NOMO-1 treated with dmso at 0.1 percent for 144 hours (cell line): ENCODE measurements at regions not wholly inside any gene's neighbourhood (a gene's known extent, or its start where the extent isn't known, plus 50 kb on each side); places are given as distances from the start of the nearest gene placed in this dataset.
"Not testable (repeated sequence)": the region's sequence is repeated elsewhere in the genome, so short reads cannot be mapped to it uniquely, and the experiment has no call there.

Source experiments
- DNase-seq: peaks from one replicate; lab custom pipeline; 2025; ENCODE audit not compliant: unreplicated experiment; lab: John Stamatoyannopoulos, UW

DNA sequence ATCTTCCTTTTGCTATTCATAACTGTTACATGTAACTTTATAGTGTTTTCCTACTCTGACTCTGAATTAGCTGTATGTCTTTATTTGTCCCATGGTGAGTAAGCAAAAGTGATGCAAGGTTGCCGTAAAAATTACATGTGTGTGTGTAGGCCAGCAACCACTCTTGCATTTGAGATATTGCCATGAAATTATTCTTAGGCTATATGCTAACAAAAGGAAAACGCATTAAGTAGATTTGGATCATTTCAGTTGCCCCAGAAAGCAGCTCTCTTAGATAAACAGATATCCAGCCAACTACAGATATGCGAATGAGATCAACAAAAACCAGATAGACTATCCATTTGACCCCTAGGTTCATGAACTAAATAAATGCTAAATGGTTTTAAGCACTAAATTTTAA lies 73.6 kb downstream of the CYLC2 start:
- DNase-seq: no peak

DNA sequence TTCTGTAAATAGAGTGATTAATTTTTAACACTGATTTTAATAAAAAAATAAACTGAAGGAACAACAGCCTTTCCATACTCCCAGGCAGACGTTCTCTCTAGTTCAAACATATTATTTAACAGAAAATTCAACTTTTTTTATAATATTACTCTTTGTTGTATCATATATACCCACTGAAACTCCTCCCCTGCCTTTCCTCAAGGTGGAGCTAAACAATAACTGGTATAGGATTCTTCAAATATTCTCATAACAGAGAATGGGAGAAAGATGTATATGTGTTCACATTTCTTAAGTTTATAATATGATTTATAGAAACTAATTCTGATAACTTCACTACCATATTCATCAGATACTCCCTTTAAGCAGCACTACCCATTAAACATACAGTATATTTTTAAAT lies 83.4 kb downstream of the CYLC2 start:
- DNase-seq: no peak

DNA sequence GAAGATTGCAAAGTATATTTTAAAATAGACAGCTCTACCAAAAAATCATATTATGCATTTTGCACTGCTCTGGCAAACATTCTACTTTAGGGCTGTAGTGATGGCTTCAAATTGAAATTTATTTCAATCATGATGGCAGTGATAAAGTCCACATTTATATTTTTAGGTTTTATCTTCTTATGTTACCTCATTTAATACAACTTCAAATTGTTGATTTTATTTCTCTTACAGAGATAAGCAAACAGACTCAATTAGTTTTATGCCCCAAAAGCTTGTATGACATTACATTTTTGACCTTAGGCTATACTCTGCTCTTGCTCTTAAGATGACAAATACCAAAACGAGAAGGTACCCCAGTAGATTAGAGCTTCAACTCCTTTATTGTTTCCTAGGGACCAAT lies 87.4 kb downstream of the CYLC2 start:
- no peak for DNase-seq

DNA sequence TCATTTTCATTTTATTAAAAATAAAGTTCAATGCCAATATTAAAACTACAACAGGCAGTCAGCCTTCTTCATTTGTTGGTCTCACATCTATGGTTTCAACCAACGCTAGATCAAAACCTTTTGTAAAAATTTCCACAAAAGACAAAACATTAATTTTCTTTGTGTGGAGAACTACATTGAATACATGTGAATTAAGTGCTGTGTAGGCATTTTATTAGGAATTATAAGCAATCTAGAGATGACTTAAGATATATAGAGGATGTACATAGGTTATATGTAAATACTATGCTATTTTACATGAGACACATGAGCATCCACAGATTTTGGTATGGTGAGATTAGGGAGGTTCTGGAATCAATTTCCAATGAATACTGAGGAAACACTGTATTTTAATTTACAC lies 94.2 kb downstream of the CYLC2 start:
- DNase-seq: no peak

DNA sequence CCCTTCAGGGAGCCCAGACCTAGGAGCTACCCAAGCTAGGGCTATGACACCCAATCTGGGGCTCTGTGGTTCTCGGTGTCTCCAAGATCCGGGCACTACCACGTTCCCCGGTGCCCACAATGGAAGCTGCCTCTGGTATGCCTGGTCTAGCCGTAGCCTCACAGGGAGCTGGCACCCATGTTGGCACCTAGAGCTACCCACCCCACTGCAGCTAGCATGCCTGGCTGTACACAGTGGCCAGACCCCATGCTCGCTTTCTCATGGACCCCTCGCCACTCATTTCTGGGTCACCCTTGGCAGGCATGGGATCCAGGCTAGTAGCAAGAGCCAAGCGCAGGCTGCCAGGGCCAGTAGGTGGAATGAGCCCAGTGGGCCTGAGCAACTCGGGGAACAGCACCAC lies 109.0 kb downstream of the CYLC2 start:
- DNase-seq: no peak

DNA sequence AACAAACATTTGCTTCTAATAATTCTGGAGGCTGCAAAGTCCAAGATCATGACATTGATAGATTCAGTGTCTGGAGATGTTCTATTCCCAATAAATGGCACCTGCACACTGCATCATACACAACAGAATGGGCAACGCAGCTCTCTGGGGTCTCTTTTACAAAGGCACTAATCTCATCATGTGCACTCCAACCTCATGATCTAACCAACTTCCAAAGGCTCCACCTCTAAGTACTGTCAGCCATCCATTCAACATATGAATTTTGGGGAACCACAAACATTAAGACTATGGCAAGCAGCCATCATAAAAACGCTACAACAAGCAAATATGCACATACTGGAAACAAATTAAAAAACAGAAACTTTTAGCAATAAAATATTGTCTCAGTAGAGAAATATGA lies 121.1 kb downstream of the CYLC2 start:
- DNase-seq: no peak

DNA sequence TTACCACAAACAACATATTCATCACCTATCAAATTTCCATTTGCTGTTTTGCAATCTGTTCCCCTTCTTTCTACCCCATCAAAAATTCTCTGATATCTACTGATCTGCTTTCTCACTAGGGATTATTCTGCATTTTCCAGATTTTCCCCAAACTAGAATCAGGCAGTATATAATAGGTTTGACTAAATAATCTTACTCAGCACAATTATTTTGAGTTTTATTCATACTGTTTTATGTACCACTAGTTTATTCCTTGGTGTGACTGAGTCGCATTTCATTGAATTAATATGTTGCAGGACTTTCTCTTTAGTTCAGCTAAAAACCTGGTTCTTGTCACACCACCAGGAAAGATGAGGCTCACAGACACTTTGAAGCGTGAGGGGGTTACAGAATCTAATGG lies 131.4 kb downstream of the CYLC2 start:
- no peak for DNase-seq

DNA sequence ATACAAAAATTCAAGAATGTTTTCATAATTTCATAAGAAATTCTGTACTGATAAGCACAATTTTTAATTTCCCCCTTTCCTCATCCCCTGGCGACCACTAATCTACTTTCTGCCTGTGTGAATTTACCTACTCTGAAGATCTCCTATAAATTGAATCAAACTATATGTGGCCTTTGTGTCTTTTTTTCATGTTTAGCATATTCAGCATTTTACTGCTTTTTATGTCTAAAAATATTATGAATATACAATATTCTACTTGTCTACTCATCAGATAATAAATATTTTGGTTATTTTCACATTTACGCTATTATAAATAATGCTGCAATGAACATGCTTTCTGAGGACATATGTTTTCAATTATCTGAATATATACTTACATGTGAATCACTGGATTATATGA lies 144.8 kb downstream of the CYLC2 start:
- no peak for DNase-seq

DNA sequence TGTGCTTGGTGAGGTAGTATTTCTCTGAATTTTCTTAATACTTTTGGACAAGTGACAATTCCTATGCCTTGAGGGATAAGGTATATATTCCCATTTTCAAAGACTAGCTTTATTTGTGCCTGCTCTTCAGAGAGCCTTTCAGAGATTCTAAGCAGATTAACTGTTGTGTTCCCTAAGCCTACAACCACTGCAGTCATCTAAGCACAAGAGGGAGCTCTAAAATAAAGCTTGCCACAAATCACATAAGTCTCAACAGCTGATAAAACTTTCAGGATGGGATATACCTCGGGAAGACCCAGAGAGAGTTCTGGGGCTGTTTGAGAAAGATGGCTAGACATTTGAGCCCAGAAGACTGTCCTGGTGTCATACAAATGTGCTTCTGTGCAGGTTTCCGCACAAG lies 157.3 kb downstream of the CYLC2 start:
- no peak for DNase-seq

DNA sequence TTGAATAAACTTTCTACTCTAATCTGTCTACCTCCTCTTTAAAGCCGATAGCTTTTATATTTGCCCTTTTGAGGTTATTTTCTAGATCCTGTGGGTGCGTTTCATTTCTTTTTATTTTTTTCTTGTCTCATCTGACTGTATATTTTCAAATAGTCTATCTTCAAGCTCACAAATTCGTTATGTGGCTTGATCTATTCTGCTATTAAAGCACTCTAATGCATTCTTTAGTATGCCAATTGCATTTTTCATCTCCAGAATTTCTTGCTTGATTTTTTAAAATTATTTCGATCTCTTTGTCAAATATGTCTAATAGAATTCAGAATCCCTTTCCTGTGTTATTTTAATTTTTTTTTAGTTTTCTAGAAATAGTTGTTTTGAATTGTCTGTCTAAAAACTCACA lies 172.4 kb downstream of the CYLC2 start:
- DNase-seq: no peak

DNA sequence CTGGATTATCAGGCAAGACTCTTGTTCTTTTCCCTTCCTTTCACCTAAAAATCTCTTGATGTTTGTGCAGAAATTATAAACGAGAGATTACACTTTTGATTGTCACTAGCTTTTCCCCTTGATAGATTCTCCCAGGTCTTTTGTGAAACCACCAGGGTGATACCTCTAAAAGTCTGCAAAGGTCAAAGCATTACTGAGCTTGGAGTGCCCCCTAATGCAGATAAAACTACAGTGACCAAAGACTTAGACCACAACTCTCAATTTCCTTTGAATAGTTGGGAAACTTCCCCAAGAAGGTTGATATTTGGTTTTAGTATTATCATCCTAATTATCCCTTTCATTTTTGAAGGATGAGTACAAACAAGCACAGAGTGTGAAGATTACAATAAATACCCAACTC lies 173.1 kb downstream of the CYLC2 start:
- DNase-seq: no peak

DNA sequence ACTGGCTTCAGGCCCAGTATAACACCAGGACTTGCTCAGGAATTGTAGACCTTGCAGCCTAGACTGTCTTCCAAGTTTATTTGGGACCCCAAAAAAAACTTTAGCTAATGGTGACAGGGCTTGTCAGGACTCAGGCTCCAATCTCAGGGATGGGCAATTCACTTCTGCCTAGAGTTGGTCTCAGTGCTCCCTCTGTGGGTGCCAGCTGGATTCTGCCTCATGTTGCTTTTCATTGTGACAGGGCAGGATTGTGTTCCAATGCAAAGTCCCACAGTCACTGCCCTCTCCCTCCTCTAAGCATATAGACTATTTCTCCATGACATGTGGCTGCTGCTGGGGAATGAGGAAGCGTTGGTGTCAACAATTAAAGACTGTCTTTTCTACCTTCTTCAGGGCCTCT lies 174.7 kb downstream of the CYLC2 start:
- DNase-seq: no peak

DNA sequence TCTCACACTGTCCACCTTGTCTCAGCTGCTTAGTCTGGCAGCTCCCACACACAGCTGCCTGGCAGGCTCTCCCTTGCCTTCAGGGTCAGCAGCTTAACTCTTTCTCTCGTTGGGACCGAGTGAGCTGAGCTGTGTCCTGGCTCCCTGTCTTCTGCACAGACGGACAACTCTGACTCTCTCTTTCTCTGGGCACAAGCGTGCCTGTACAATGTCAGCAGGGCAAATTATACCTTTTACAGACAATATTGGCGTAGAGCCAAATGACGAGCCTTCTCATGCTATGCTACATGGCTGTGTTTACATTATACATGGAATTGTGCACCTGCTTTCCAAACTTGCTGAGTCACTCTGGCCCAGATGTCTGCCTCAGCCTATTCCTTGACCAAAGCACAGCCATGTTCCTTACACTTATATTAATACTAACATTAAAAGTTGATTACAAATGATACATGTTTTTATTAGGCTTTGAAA lies 188.6 kb downstream of the CYLC2 start:
- DNase-seq: no peak

DNA sequence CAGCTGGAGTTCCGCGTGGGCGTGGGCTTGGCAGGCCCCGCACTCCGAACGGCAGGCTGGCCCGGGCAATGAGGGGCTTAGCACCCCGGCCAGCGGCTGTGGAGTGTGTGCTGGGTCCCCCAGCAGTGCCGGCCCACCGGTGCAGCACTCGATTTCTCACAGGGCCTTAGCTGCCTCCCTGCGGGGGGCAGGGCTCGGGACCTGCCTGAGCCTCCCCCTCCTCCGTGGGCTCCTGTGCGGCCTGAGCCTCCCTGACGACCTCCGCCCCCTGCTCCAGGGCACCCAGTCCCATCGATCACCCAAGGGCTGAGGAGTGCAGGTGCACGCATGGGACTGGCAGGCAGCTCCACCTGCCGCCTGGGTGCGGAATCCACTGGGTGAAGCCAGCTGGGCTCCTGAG lies 191.8 kb downstream of the CYLC2 start:
- no peak for DNase-seq

DNA sequence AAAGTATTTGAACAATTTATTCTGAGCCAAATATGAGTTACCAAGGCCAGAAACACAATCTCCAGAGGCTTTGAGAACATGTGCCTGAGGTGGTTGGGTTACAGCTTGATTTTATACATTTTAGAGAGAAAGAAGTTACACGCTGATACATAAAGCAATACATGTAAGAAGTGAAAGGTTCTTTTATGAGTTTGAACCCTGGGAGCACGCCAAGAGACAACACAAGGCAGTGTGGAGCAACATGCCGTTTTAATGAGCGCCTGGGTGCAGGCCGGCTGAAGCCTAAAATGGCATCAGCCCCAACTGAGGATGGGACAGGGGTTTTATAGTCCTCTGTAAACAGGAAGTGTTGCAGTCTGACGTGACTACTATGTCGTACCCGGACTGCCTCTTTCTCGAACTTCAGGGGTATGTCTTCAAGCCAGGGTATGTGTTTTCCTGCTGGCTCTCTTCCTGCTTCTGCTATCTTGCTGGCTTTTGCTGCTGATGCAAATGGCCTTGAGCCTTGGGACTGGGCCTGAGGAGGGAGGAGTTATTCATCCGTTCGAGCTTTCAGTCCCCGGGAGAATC lies 193.7 kb downstream of the CYLC2 start:
- no peak for DNase-seq

DNA sequence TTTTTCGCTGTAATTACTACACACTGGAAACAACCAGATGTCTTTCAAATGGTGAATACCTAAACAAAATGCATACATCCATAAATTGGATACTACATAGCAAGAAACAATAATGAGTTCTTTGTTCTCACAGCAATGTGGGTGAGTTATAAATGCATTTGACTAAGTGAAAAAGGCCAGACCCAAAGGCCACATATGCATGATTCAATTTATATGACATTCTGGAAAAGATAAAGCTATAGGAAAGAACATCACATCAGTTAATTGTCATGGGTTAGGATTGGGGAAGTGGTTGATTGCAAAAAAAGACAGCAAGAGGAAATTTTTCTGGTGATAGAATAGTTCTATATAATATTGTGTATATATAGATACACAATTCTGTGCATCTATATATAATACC lies 198.9 kb downstream of the CYLC2 start:
- DNase-seq: no peak

DNA sequence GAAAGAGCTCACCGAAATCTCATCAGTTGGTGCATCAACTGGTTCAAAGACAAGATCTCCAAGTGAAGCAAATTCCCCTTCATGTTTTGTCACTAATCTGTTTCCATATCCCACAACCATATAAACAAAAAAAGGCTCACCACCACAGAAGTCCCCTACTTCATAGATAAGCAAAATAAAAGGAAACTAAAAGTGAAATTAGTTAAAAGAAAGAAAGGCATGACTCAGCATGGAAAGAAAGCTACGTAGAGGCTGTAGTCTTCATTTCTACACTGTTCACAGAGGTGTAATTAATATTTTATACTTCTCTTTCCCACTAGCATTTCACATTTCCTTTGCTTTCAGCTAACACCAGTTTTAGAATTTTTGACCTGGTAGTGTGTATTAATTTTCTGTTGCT lies 208.0 kb downstream of the CYLC2 start:
- no peak for DNase-seq

DNA sequence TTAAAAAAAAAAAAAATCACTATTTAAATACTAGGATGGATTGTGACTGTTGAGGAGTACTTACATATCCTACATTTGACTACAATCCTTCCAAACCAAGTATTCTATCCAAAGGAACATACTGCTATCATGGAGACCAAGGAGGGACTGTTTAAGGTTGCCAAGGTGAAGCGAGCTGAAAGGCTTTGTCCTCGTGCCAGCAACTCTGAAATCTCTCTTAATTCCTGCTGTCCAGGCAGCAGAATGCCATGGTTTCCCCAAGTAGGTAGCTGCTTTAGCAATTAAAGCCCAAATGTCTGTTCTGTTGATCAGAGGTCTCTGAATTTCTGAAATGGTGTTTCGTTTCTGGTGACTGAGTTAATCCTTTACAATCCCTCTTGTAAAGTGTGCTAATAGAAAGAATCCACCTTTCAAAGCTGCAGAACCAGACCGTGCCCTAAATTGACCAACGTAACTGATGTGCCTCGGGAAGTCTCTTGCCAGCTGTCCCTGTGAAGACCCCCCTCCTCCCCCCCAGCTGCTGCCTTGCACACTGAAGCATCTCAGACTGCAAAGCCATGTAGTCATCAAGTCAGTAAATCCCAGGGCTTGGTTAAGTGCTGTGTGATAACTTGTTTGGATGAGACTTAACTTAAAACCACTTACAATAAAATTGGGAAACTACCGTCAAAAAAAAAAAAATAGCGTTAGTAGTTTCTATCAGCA lies 210.9 kb downstream of the CYLC2 start:
- DNase-seq: not testable (repeated sequence)

DNA sequence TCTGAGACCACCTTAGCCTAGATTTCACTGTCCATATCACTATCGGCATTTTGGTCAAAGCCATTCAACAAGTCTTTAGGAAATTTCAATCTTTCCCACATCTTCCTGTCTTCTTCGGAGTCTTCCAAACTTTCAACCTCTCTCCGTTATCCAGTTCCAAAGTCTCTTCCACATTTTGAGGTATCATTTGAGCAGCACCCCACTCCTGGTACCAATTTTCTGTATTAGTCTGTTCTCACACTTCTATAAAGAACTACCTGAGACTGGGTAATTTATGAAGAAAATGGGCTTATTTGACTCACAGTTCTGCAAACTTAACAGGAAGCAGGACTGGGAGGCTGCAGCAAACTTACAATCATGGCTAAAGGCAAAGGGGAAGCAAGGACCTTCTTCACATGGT lies 215.5 kb downstream of the CYLC2 start:
- DNase-seq: no peak

DNA sequence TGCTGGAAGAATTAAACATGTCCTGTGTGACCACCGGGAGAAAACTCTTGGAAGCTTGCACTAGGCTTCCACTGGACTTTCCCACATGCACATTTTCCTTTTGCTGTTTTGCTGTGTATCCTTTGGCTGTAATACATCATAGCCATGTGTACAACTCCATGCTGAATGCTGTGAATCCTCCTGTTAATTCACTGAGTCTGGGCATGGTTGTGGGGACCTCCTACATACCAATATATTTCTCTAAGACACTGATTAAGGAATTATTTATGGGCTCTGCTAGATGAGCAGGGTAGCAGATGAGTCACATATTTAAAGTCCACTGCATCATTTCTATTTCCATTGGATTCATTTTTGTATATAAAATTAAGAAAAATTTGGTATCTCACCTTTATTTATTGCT lies 220.1 kb downstream of the CYLC2 start:
- no peak for DNase-seq

DNA sequence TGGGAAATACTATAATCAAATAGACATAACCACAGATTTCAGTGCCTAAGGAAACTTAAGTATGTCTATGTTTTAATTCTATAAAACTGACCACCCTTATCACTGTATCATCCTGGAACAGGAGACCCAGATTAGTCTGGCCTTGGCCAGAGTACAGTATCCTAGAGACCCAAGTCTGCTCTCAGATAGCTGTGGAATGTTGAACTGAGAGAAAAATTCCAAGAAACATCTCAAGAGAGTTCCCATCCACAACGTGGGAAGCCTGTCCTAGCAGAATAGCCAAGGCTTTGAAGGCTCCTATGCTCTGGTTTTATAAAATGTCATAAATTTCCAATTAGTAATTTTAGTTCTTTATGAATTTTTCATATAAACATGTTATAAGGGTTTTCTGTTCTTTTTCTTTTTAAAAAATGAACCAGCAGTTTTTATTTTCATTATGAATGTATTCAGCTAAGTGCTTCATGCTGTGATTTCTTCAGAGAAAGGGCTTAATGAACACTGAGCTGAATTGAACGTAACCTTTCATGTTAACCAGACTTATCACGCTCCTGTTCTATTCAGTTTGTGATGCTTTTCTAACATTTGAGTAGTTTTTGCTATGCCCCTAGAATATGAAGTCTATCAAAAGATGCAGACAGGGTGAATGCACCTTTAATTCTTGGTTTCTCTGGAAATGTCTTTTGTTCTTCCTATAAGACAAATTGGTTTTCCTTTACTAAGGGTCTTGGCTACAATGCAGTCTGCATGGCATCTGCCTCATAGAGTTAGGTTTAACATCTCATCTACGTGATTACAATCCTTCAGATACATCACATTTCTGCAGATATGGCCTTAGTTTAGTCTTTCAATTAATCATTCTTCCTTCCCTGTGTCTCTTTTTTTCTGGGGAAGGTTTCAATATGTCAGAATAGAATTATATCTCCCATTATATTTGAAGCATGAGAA lies 230.8 kb downstream of the CYLC2 start:
- DNase-seq: no peak

DNA sequence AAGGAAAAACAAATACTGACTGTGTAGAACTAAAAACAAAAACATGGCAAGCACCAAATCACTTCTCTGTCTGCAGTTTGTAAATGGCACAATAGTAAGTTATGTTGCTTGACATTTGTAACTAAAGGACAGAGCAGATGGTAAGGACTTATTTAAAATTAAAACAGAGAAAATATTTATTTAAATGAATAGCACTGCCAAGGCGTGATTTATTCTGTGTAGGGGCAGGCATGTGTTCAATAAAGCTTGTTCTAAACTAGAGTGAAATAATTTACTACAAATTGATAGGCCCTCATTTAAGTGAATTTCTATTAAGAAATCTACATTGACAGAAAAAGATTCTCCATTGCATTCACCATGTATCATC lies 231.5 kb downstream of the CYLC2 start:
- DNase-seq: no peak
